Right cardiac atrium (tissue), 5 donors: ENCODE measurements at regions not wholly inside any gene's neighbourhood (a gene's known extent, or its start where the extent isn't known, plus 50 kb on each side); places are given as distances from the start of the nearest gene placed in this dataset.

Experiments used
- ATAC-seq, 2 donors: fragments of 200-7000 bp; cut with Tn5 transposase; one replicate each; pipeline versions ENCODE4 v1.8.0 to v1.9.1; 2020; ENCODE audit warnings: moderate library complexity in 2 of 2, mild to moderate bottlenecking in 1 of 2
- DNase-seq, 3 donors: peaks; one replicate each; pipeline ENCODE4 v3.0.0-alpha.2; 2020
- H3K27ac ChIP-seq: one replicate; pipeline ENCODE4 v1.5.1; 2013; ENCODE audit warnings: mild to moderate bottlenecking, low read length, control low read depth, moderate library complexity
- H3K27me3 ChIP-seq: one replicate; pipeline ENCODE4 v1.6.1; 2013; ENCODE audit not compliant: control insufficient read depth, insufficient read depth
- H3K4me1 ChIP-seq: one replicate; pipeline ENCODE4 v1.6.1; 2013; ENCODE audit warnings: low read length; ENCODE audit not compliant: control insufficient read depth, insufficient read depth
- H3K4me3 ChIP-seq: one replicate; pipeline ENCODE4 v1.5.1; 2013; ENCODE audit warnings: low read length, control low read depth
- H3K9me3 ChIP-seq: one replicate; pipeline ENCODE4 v1.6.1; 2013; ENCODE audit warnings: low read length; ENCODE audit not compliant: control insufficient read depth
- WGBS: extraction: QIAGEN DNeasy Blood & Tissue Kit; methylation state at CpG from one replicate; pipeline ENCODE4 v1.1.7; 2013; 5-methylcytosine and 5-hydroxymethylcytosine counted together
- intact Hi-C, 4 donors: fragments of 100-400 bp; cut with DNase I; formaldehyde crosslinking; loops; one replicate each; pipeline versions ENCODE4 v1.11.0 to v1.14.0; 2022 to 2023
- donor health status: healthy with polysubstance abuse.
- donor health status: DM: no; HTN: yes; CAD: no.
- donor health status: DM: no; HTN: no; CAD: no.
- donor health status: DM: no; HTN: yes; CAD: no; lungs with severe emphysema.
- donor health status: DM: yes; HTN: yes; CAD: no.

DNA sequence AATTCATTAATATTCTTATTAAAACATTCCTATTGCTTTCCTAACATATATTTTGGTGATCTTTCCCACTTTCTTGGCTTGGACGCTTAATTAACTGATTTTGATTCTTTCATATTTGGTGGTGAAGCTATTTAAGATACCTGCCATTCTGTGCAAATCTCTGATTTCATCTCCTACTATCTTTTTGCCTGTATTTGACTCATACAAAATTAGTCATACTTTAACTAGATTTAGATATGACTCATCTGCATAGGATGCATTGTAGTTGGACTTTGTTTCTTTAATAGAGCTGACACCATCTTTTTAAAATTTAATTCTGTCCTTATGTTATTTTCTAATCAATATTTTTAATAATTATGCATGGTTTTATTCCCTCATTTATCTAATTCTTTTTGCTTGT, 93.8 kb upstream of the PLPPR4 start:
- Histone ChIP-seq H3K4me3 (no peak overlapping the region), H3K27me3 (no peaks in the 10 kb centered on the region), H3K27ac (no peak overlapping the region), H3K9me3 (no peaks in the 10 kb centered on the region), H3K4me1 (no peaks in the 10 kb centered on the region)
- intact Hi-C loops, result loop anchor here in 2 of 4 donors (5.0 to 10.0 kb wide), 2 partner anchors 537 to 544 kb away; no protein-coding TSS in a partner anchor
- DNase-seq (no peak), ATAC-seq (no peak)
- 97% methylated on average over 1 of the region's 1 CpG for WGBS

DNA sequence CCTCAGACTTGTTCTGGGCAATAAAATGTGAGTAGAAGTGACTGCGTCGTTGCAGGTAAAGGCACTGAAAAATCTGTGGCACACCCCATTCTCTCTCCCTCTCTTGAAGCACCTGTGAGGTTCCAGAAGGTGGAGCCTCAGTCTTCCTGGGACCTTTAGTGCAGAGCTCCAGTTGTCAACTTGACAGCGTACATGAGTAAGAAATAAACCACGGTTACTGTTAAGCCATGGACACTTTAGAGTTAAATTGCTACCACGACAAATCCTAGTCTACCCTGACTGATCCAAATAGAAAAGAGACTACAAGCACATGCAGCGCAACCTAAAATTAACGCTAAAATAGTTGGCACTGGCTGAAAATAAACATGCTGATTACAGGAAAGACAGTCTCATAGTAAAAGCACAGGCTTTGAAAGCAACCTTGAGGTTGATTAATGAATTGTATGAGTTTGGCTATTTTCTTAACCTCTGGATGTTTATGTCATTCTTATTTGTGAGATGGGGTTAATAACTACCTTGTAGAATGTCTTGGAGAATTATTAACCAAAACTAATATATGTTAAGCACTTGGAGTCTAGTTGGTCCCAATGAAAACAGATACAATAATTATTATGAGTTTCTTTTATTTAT, 93.0 kb upstream of the PLPPR4 start:
- ATAC-seq (no peak), DNase-seq (no peak)
- H3K4me1 ChIP-seq, result no peaks in the 10 kb centered on the region
- H3K4me3 ChIP-seq, result no peak overlapping the region
- intact Hi-C loops, result loop anchor here in 2 of 4 donors (5.0 to 10.0 kb wide), 2 partner anchors 536 to 544 kb away; no protein-coding TSS in a partner anchor
- H3K27ac ChIP-seq, result no peak overlapping the region
- H3K9me3 ChIP-seq, result no peaks in the 10 kb centered on the region
- WGBS, result 55% methylated on average over 7 of the region's 7 CpGs
- H3K27me3 ChIP-seq, result no peaks in the 10 kb centered on the region

DNA sequence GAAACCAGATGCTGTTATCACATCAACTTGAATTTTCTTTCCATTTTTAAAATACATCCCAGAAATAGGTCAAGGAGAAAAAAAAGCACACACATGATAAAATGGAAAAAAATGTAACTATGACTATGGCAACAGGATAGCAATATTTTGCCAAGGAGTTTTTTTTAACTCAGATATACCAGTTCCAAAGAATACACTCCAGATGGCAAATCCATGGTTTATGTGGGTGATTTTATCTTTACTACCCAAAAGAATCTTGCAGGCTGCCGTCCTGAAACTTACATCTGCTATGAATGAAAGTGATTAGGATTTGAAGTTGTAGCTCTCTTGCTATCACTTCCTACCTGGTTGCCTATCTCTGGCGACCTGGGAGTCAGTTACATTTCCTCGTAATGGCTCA, 91.0 kb upstream of the PLPPR4 start:
- intact Hi-C loops, result loop anchor here in 2 of 4 donors (5.0 to 10.0 kb wide), 2 partner anchors 534 to 542 kb away; no protein-coding TSS in a partner anchor
- Histone ChIP-seq H3K27me3 (no peaks in the 10 kb centered on the region), H3K4me1 (no peaks in the 10 kb centered on the region), H3K4me3 (no peak overlapping the region), H3K9me3 (no peaks in the 10 kb centered on the region), H3K27ac (no peak overlapping the region)
- WGBS, result 62% methylated on average over 3 of the region's 3 CpGs
- DNase-seq (no peak), ATAC-seq (no peak)

DNA sequence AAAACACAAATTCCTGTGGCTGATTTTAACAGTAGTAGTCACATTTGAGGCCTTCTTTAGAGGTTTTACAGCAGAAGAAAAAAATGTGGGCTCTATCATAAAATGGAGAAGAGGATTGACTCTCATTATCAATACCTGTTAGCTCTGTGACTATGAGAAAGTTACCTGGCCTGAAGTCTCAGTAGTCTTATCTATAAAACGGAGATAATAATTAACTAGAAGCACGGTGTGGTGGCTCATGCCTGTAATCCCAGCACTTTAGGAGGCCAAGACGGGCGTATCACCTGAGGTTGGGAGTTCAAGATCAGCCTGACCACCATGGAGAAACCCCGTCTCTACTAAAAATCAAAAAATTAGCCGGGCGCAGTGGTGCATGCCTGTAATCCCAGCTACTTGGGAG, 90.4 kb upstream of the PLPPR4 start:
- Histone ChIP-seq H3K9me3 (no peaks in the 10 kb centered on the region), H3K4me1 (no peaks in the 10 kb centered on the region), H3K27me3 (no peaks in the 10 kb centered on the region), H3K4me3 (no peak overlapping the region), H3K27ac (no peak overlapping the region)
- ATAC-seq (no peak), DNase-seq (peak in 1 of 3 donors; percentile 27)
- WGBS, result 95% methylated on average over 7 of the region's 7 CpGs
- intact Hi-C loops, result loop anchor here in 2 of 4 donors (5.0 to 10.0 kb wide), 2 partner anchors 533 to 541 kb away; no protein-coding TSS in a partner anchor

DNA sequence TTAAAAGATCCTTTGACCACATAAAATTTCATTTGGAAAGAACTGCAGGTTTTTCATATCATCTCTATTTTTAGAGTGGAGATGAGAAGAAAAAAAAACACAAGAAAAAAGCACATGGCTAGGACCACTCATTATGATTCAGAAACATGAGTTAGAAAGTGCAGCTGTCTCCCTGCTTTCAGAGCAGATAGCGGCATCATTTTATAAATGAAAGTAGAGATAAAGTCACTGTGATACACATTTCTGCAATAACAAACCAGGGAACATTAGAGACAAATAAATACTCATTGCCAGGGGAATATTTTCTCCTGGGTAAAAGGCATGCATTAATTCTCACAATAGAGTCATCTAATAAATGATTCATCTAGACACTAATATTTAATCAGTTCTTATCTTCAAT, 87.5 kb upstream of the PLPPR4 start:
- Histone ChIP-seq H3K27me3 (no peaks in the 10 kb centered on the region), H3K27ac (no peak overlapping the region), H3K4me3 (no peak overlapping the region), H3K9me3 (no peaks in the 10 kb centered on the region), H3K4me1 (no peaks in the 10 kb centered on the region)
- 59% methylated on average over 1 of the region's 1 CpG for WGBS
- intact Hi-C loops, result loop anchor here in 3 of 4 donors (5.0 to 10.0 kb wide), 3 partner anchors 306 to 538 kb away; no protein-coding TSS in a partner anchor
- no peak for DNase-seq
- no peak for ATAC-seq

DNA sequence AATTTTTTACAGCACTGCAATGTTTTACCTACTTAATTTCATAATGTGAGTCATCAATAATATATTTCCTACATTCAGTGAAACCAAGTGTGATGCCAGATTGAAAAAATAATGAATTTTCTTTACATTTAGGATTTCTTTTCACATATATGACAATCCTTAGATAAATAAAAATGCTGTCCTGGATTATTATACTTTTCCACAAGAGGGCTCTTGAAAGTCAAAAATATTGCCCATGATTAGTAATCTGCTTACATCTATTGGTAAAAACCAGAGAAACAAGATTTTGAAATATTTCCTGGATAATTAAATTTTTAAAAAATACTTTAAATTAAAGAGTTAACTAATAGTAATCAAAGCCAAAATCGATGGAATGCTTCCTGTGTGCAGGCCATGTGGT, 86.8 kb upstream of the PLPPR4 start:
- no peaks in the 10 kb centered on the region for H3K4me1 ChIP-seq
- H3K4me3 ChIP-seq, result no peak overlapping the region
- H3K9me3 ChIP-seq, result no peaks in the 10 kb centered on the region
- DNase-seq (no peak), ATAC-seq (no peak)
- WGBS, result 34% methylated on average over 1 of the region's 1 CpG
- no peak overlapping the region for H3K27ac ChIP-seq
- H3K27me3 ChIP-seq, result no peaks in the 10 kb centered on the region
- intact Hi-C loops, result loop anchor here in 3 of 4 donors (5.0 to 10.0 kb wide), 3 partner anchors 305 to 537 kb away; no protein-coding TSS in a partner anchor

DNA sequence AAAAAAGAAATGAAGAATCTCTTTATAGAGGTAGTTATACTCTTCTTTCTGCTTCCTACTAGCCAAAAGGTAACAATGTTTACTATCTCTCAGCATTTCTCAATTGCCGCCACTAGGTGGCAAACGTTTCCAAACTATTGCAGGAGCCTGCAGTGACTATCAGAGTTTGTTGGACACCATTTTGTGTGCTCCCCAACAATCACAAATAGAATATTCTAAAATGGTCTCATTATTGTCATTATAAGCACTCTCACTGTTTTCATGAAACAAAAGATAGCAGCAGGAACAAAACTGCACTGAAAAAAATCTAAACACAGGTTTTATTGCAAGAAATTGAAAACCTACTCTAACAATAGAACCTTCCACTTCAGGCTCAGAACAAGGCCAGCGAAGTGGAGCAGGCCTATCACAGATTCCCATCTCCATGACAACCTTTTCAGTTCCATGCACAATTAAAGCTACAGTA, 83.9 kb upstream of the PLPPR4 start:
- no peaks in the 10 kb centered on the region for H3K4me1 ChIP-seq
- no peak overlapping the region for H3K4me3 ChIP-seq
- intact Hi-C loops, result loop anchor here in 3 of 4 donors (5.0 to 10.0 kb wide), 3 partner anchors 302 to 527 kb away; no protein-coding TSS in a partner anchor
- no peaks in the 10 kb centered on the region for H3K27me3 ChIP-seq
- 4% methylated on average over 3 of the region's 3 CpGs for WGBS
- no peaks in the 10 kb centered on the region for H3K9me3 ChIP-seq
- no peak overlapping the region for H3K27ac ChIP-seq
- DNase-seq (peak; percentile 32 to 83 (median 67)), ATAC-seq (peak; percentile 92 to 95)

DNA sequence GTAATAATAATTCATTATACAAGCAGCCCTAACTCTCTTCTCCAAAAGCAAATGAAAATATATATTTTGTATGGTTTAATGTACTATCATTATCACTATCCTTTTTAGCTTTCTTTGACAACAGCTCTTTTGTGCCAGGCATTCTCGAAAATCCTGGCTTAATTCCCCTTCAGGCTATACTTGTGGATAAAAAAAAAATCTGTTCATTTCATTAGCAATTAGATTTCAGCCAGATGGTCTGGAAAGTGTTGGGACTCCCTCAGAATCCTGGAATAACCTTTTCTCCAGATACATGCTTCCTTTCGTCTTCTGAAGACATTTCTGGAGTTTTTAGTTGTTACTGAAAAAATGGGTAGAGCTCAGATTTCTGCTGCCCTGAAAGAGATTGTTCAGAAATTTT, 83.4 kb upstream of the PLPPR4 start:
- WGBS, result 57% methylated on average over 2 of the region's 2 CpGs
- H3K4me3 ChIP-seq, result no peak overlapping the region
- no peaks in the 10 kb centered on the region for H3K4me1 ChIP-seq
- no peaks in the 10 kb centered on the region for H3K27me3 ChIP-seq
- DNase-seq, result no peak
- ATAC-seq, result no peak
- intact Hi-C loops, result loop anchor here in 3 of 4 donors (5.0 to 10.0 kb wide), 3 partner anchors 301 to 526 kb away; no protein-coding TSS in a partner anchor
- H3K9me3 ChIP-seq, result no peaks in the 10 kb centered on the region
- no peak overlapping the region for H3K27ac ChIP-seq

DNA sequence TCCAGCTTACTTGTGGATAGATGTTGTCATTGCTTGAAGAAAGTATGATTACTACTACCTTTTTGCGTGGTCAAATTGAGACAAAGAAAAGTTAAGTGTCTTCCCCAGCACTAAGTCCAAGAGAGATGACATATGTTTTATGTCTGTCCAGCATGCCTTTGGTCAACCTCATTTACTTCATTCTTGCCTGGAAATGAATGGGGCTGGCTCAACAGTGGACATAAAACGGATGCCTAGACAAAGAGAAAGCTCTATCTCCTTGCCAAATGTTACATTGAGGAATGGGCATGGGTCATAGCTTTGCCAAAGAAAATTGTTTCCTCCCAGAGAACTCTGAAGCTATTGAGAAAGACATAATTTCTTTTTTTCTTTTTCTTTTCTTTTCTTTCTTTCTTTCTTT, 82.4 kb upstream of the PLPPR4 start:
- H3K9me3 ChIP-seq, result no peaks in the 10 kb centered on the region
- no peak overlapping the region for H3K27ac ChIP-seq
- no peak overlapping the region for H3K4me3 ChIP-seq
- intact Hi-C loops, result loop anchor here in 3 of 4 donors (5.0 to 10.0 kb wide), 3 partner anchors 300 to 525 kb away; no protein-coding TSS in a partner anchor
- H3K4me1 ChIP-seq, result no peaks in the 10 kb centered on the region
- no peaks in the 10 kb centered on the region for H3K27me3 ChIP-seq
- DNase-seq (no peak), ATAC-seq (no peak)
- WGBS, result 65% methylated on average over 2 of the region's 2 CpGs

DNA sequence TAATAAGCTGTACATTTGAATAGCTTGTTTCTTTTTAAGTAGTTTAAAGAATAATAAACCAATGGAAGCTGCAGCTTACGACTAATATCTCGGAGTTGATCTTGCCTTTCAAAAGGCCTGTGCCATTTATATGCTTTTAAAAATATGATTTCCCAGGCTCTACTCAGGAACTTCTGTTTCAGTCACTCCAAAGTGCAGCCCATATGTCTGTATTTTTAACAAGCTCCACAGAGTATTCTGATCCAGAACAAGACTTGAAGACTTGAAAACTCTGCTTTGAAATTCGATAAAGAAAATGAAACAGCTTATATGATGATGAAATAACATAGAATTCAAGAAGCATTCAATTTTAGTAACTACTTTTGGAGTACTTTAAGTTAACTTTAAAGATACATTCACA, 79.1 kb upstream of the PLPPR4 start:
- ATAC-seq (no peak), DNase-seq (no peak)
- H3K27ac ChIP-seq, result no peak overlapping the region
- H3K27me3 ChIP-seq, result no peaks in the 10 kb centered on the region
- no peaks in the 10 kb centered on the region for H3K4me1 ChIP-seq
- no peak overlapping the region for H3K4me3 ChIP-seq
- 82% methylated on average over 3 of the region's 3 CpGs for WGBS
- no peaks in the 10 kb centered on the region for H3K9me3 ChIP-seq
- intact Hi-C loops, result loop anchor here in 1 of 4 donors (10.0 kb wide), 1 partner anchor 300 kb away; no protein-coding TSS in a partner anchor

DNA sequence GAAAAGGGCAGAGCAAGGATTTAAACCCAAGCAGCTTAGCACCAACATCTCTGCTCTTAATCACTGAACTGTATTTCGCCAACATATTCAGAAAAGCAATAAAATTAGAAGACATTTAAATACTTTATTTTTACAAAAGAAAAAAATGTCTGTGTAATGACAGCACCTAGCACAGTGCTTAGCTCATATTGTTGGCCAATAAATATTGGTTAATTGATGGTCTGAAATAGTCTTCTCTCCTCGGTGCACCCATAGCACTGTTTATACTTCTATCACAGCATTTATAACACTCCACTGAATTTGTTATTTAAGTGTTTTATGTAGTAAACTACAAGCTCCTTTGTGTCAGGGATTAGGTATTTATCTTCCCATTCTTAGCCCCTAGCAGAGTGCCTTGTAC, 70.9 kb upstream of the PLPPR4 start:
- Histone ChIP-seq H3K27me3 (no peaks in the 10 kb centered on the region), H3K9me3 (no peaks in the 10 kb centered on the region), H3K4me1 (no peaks in the 10 kb centered on the region), H3K27ac (no peak overlapping the region), H3K4me3 (no peak overlapping the region)
- 91% methylated on average over 2 of the region's 2 CpGs for WGBS
- intact Hi-C loops, result no loop called here
- ATAC-seq (no peak), DNase-seq (no peak)
